GM13976 (cell line): ENCODE measurements at regions not wholly inside any gene's neighbourhood (a gene's known extent, or its start where the extent isn't known, plus 50 kb on each side); places are given as distances from the start of the nearest gene placed in this dataset.
"Not testable (repeated sequence)": the region's sequence is repeated elsewhere in the genome, so short reads cannot be mapped to it uniquely, and the experiment has no call there.

Source experiments
- DNase-seq: peaks from one replicate; pipeline ENCODE4 v3.0.0; 2012; ENCODE audit warnings: low spot score
- CTCF ChIP-seq: IDR thresholded peaks from 2 replicates; pipeline ENCODE4 v1.5.1; 2012; ENCODE audit warnings: borderline replicate concordance, mild to moderate bottlenecking; ENCODE audit not compliant: insufficient read depth; ENCODE audit errors: extremely low read depth, missing control alignments, control extremely low read depth
- in situ Hi-C: fragments of 300-500 bp; cut with MboI; formaldehyde crosslinking; loops from one replicate; pipeline ENCODE4 v1.12.0; 2022; ENCODE audit warnings: low sequenced_read_pairs, mixed read lengths, inconsistent platforms; ENCODE audit not compliant: unreplicated experiment

- no peak for TF ChIP-seq CTCF
- DNase-seq, result no peak
- in situ Hi-C loops, result no loop called here
Observed at GRCh38 chr5:26498972-26499371, 539.4 kb downstream of the CDH9 start.

- DNase-seq, result no peak
- TF ChIP-seq CTCF, result no peak
- in situ Hi-C loops, result no loop called here
Observed at GRCh38 chr5:26495437-26495836, 542.9 kb downstream of the CDH9 start.

GRCh38 chr5:26492906-26493459 is 545.4 kb downstream of the CDH9 start:
- no peak for TF ChIP-seq CTCF
- DNase-seq, result no peak
- in situ Hi-C loops, result no loop called here

GRCh38 chr5:26487553-26487952 is 550.8 kb downstream of the CDH9 start:
- DNase-seq, result no peak
- in situ Hi-C loops, result no loop called here
- no peak for TF ChIP-seq CTCF

- DNase-seq, result no peak
- TF ChIP-seq CTCF, result no peak
- in situ Hi-C loops, result no loop called here
Observed at GRCh38 chr5:26486631-26487030, 551.8 kb downstream of the CDH9 start.

GRCh38 chr5:26485146-26485860 is 553.1 kb downstream of the CDH9 start:
- in situ Hi-C loops, DNase-seq: not testable (repeated sequence)

- peak; percentile 57 for DNase-seq
- peak; percentile 41 for TF ChIP-seq CTCF
- in situ Hi-C loops, result no loop called here
Observed at GRCh38 chr5:26482810-26483375, 555.5 kb downstream of the CDH9 start.
